Activated CD8-positive, alpha-beta T cell treated with anti-CD3 and anti-CD28 coated beads, Interleukin-2, amount 10 ng/mL, durations not matched to agents 7 days and 5 days (primary cell): ENCODE measurements at regions not wholly inside any gene's neighbourhood (a gene's known extent, or its start where the extent isn't known, plus 50 kb on each side); places are given as distances from the start of the nearest gene placed in this dataset.
"Not testable (repeated sequence)": the region's sequence is repeated elsewhere in the genome, so short reads cannot be mapped to it uniquely, and the experiment has no call there.

Source experiments
- ATAC-seq: fragments of 150-1000 bp; cut with Tn5 transposase; one replicate; pipeline ENCODE4 v1.10.0; 2021; ENCODE audit warnings: moderate library complexity
- CTCF ChIA-PET: fragments of 350-600 bp; sonication (Branson Sonifier 250); formaldehyde crosslinking; loops from one replicate; lab custom pipeline; 2021; ENCODE audit warnings: antibody characterized with exemption; lab: Charles Lee
- POLR2A ChIA-PET: fragments of 350-600 bp; sonication (Branson Sonifier 250); formaldehyde crosslinking; loops from one replicate; lab custom pipeline; 2021; ENCODE audit warnings: antibody characterized with exemption; lab: Charles Lee
- DNase-seq: peaks from one replicate; pipeline ENCODE4 v3.0.0-alpha.2; 2020
- H3K27ac Mint-ChIP-seq: one replicate; pipeline ENCODE4 v1.8.0; 2021; ENCODE audit warnings: mild to moderate bottlenecking, mixed read lengths
- H3K27me3 Mint-ChIP-seq: one replicate; pipeline ENCODE4 v1.8.0; 2021; ENCODE audit warnings: low read depth, mixed read lengths
- H3K36me3 Mint-ChIP-seq: one replicate; pipeline ENCODE4 v1.8.0; 2021; ENCODE audit warnings: low read depth, mixed read lengths
- H3K4me1 Mint-ChIP-seq: one replicate; pipeline ENCODE4 v1.8.0; 2021; ENCODE audit warnings: low read depth, mixed read lengths
- H3K4me3 Mint-ChIP-seq: one replicate; pipeline ENCODE4 v1.8.0; 2021; ENCODE audit warnings: mild to moderate bottlenecking, mixed read lengths
- H3K9me3 Mint-ChIP-seq: one replicate; pipeline ENCODE4 v1.8.0; 2022; ENCODE audit warnings: mixed read lengths; ENCODE audit not compliant: insufficient read depth

DNA sequence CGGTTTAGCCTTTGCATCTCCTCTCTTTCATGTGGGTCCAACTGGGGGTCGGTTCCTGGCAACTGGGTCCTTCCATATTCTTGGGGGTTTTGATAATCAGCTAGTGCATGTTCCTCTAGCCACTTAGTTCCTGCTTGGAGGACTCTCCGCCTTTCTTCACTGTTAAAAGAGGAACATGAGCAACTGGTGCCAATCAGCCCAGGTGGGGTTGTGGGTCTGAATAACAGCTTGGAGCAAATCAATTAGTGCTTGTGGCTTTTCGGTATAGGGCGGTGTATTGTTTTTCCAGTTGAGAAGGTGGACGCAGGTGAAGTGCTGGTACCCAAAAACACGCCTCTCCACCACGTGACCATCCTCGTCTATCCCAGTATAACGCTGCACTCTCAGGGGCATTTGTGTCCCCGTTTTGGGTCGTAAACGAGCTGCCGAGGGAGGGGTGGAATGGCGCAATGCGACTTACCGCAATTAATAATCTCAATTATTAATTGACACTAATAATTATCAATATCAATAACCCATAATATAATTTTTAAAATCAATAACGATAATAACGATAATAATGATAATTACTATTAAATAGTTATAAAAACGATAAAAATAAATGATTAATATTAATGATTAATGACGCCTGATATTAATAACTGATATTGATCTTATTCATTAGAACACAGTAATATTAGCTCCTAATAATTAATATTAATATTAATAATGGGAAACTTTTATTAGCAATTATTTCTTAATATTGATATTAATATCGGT is 51.9 kb upstream of the ALG1L2 start:
- DNase-seq, H3K4me1 Mint-ChIP-seq, POLR2A ChIA-PET, H3K36me3 Mint-ChIP-seq, ATAC-seq, H3K9me3 Mint-ChIP-seq, H3K4me3 Mint-ChIP-seq, H3K27me3 Mint-ChIP-seq, H3K27ac Mint-ChIP-seq: not testable (repeated sequence)
- CTCF ChIA-PET = interaction anchor here (1.6 kb wide), 1 partner anchor 77 kb away, joined by 3 read pairs; no protein-coding TSS in a partner anchor
